IMR-90 (cell line): ENCODE measurements at regions not wholly inside any gene's neighbourhood (a gene's known extent, or its start where the extent isn't known, plus 50 kb on each side); places are given as distances from the start of the nearest gene placed in this dataset.

Experiments used
- CTCF ChIP-seq: conservative IDR thresholded peaks from 2 replicates; pipeline ENCODE4 v1.5.1; 2012; ENCODE audit warnings: mild to moderate bottlenecking, low read depth, low read length, improper control_type of control experiment
- ELK1 ChIP-seq: fragments of 150-350 bp; IDR thresholded peaks from 2 replicates; pipeline ENCODE4 v1.6.1; 2016; ENCODE audit warnings: low read depth, mild to moderate bottlenecking, low read length, moderate library complexity, borderline replicate concordance
- MAZ ChIP-seq: IDR thresholded peaks from 2 replicates; pipeline ENCODE4 v1.6.1; 2012; ENCODE audit warnings: low read depth, mild to moderate bottlenecking, low read length, improper control_type of control experiment, moderate library complexity, borderline replicate concordance
- MXI1 ChIP-seq: IDR thresholded peaks from 2 replicates; pipeline ENCODE4 v1.6.1; 2012; ENCODE audit warnings: low read depth, mild to moderate bottlenecking, low read length, moderate library complexity, borderline replicate concordance
- RFX5 ChIP-seq: IDR thresholded peaks from 2 replicates; pipeline ENCODE4 v1.8.0; 2012; ENCODE audit warnings: low read depth, mild to moderate bottlenecking, low read length, moderate library complexity
- USF2 ChIP-seq: fragments of 150-350 bp; IDR thresholded peaks from 2 replicates; pipeline ENCODE4 v1.6.1; 2017; ENCODE audit warnings: mild to moderate bottlenecking, antibody characterized with exemption, low read length, low read depth

- TF ChIP-seq CTCF (no peak), USF2 (no peak), RFX5 (no peak), ELK1 (no peak), MXI1 (no peak), MAZ (no peak)
These were observed 73.7 kb upstream of the CTNND2 start for GRCh38 chr5:11977904-11978303.
